ENCODE measurements at regions not wholly inside any gene's neighbourhood (a gene's known extent, or its start where the extent isn't known, plus 50 kb on each side); places are given as distances from the start of the nearest gene placed in this dataset.

DNA sequence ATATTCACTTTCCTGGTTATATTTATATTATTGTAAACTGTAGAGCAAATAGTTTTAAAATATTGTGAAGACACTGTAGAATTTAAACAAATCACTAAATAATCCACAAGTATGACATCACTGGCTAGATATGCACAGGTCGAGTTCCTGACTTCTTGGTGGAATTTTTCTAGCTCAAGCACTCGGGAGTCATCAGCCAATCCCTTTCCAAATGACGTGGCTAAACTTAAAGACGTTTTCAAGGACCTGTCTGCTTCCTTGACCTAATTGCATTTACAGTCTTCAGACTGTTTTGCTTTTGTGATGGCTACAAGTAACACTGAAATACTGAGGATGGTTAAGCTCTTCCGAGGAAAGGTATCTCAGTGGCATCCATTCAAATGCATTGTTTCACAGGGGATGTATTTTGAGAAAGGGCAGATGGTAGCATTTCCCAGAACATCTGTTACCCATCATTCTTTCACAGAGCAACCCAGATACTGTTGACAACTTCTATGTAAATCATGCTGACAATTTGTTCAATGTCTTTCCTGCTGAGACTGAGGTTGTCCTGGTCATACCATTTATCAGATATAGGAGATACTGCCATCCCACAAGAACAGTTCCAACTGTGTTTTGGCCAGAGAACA, 262.8 kb downstream of the CDH10 start:
- no peaks in the 10 kb centered on the region for H3K36me3 Mint-ChIP-seq
- H3K9me3 Mint-ChIP-seq, result peaks cover 13% of the 10 kb centered on the region
- no peak for DNase-seq
- ChIA-PET POLR2A (no interaction called here), CTCF (no interaction called here)
- no peak overlapping the region for H3K27ac Mint-ChIP-seq
- H3K4me1 Mint-ChIP-seq (ENCODE audit: low read depth), result no peaks in the 10 kb centered on the region
- no peaks in the 10 kb centered on the region for H3K27me3 Mint-ChIP-seq
- no peak overlapping the region for H3K4me3 Mint-ChIP-seq
- intact Hi-C loops (cut with micrococcal nuclease), result no loop called here

DNA sequence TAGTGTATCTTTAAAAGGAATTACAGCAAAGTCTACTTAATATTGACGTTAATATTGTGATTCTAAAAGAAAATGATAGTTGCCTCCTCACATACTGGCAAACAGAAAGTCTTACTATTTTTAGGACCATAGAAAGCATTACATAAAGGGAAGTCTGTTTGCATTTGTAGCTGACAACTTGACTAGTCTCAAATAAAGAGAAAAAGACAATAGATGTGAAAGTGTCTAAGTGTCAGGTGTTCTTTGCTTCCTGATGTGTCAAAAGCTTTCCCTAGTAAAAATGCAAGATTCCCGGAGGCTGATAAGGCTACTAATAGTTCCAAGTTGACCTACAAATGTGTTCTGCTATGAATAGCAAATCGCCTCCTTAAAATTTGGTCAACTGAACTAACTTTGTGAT, 259.7 kb downstream of the CDH10 start:
- Mint-ChIP-seq H3K36me3 (no peaks in the 10 kb centered on the region), H3K9me3 (peaks cover 12% of the 10 kb centered on the region), H3K4me1 (ENCODE audit: low read depth) (no peaks in the 10 kb centered on the region), H3K4me3 (no peak overlapping the region), H3K27ac (no peak overlapping the region), H3K27me3 (no peaks in the 10 kb centered on the region)
- CTCF ChIA-PET, result no interaction called here
- intact Hi-C loops (cut with micrococcal nuclease), result no loop called here
- POLR2A ChIA-PET, result no interaction called here
- no peak for DNase-seq

DNA sequence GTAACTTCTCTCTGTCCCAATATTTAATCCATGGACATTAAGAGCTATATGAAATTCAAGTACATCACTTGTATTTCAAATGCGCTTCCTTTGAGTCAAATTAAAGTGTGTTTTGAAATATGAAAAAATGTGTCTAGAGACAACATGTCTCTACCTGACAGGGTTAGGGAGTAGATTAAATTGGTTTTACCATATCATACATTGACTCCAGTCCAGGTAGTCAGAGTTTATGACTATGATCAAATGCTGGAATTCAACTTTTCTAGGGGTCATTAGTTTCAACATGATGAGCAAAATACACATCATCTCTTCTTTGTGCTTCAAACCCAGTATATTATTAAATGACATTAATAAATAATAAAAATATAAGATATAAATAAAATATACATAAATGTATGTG, 259.2 kb downstream of the CDH10 start:
- no peak overlapping the region for H3K27ac Mint-ChIP-seq
- H3K4me1 Mint-ChIP-seq (ENCODE audit: low read depth), result no peaks in the 10 kb centered on the region

DNA sequence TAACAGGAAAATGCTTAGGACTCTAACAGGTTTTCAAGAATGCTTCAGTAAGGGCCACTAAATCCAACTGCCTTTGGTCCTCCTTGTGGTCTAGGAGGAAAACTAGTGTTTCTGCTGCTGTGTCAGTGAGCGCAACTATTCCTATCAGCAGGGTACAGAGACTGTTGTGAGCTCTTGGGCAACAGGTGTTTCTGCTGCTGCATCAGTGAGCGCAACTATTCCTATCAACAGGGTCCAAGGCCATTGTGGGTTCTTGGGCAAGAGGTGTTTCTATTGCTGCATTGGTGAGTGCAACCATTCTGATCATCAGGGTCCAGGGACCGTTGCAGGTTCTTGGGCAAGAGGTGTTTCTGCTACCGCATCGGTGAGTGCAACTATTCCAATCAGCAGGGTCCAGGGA, 256.3 kb downstream of the CDH10 start:
- H3K4me1 Mint-ChIP-seq (ENCODE audit: low read depth), result no peaks in the 10 kb centered on the region
- no peak overlapping the region for H3K27ac Mint-ChIP-seq
- H3K36me3 Mint-ChIP-seq, result no peaks in the 10 kb centered on the region
- ChIA-PET CTCF (no interaction called here), POLR2A (no interaction called here)
- H3K4me3 Mint-ChIP-seq, result no peak overlapping the region
- peaks cover 13% of the 10 kb centered on the region for H3K9me3 Mint-ChIP-seq
- intact Hi-C loops (cut with micrococcal nuclease), result no loop called here
- no peaks in the 10 kb centered on the region for H3K27me3 Mint-ChIP-seq
- no peak for DNase-seq

More for the DNA sequence above, 259.2 kb downstream of the CDH10 start:
- Mint-ChIP-seq H3K4me3 (no peak overlapping the region), H3K9me3 (peaks cover 12% of the 10 kb centered on the region), H3K27me3 (no peaks in the 10 kb centered on the region), H3K36me3 (no peaks in the 10 kb centered on the region)
- intact Hi-C loops (cut with micrococcal nuclease), result no loop called here
- ChIA-PET CTCF (no interaction called here), POLR2A (no interaction called here)
- no peak for DNase-seq

DNA sequence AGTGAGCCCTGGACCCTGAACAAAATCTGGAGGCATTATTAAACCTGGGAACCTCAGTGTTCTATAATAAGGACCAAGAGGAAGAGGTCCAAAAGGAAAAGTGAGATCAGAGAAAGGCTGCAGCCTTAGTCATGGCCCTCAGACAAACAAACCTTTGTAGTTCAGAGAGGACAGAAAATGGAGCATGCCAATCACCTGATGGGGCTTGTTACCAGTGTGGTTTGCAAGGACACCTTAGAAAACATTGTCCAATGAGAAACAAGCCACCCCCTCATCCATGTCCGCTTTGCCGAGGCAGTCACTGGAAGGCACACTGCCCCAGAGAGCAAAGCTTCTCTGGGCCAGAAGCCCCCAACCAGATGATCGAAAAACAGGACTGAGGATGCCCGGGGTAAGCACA, 254.8 kb downstream of the CDH10 start:
- intact Hi-C loops (cut with micrococcal nuclease), result no loop called here
- Mint-ChIP-seq H3K9me3 (peaks cover 20% of the 10 kb centered on the region), H3K4me3 (no peak overlapping the region), H3K27ac (no peak overlapping the region), H3K4me1 (ENCODE audit: low read depth) (no peaks in the 10 kb centered on the region), H3K36me3 (no peaks in the 10 kb centered on the region), H3K27me3 (no peaks in the 10 kb centered on the region)
- ChIA-PET CTCF (no interaction called here), POLR2A (no interaction called here)
- no peak for DNase-seq

DNA sequence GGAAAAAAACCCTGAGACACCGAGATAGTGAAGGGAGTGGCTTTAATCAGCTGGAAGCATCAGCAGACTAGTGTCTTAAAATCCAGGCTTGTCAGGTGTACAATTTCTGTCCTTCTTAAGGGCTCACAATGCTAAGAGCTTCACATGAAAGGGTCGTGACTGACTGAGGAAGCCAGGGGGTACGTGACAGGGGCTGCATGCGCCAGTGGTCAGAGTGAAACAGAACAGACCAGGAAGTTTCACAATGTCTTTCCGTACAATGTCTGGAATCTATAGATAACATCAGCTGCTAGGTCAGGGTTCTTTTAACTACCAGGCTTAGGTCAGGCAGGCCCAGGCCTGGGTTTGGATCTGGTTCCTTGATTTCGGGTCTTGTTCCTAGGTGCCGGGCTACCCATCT, 253.0 kb downstream of the CDH10 start:
- intact Hi-C loops (cut with micrococcal nuclease), result no loop called here
- ChIA-PET CTCF (no interaction called here), POLR2A (no interaction called here)
- DNase-seq, result no peak
- Mint-ChIP-seq H3K27me3 (no peaks in the 10 kb centered on the region), H3K9me3 (peaks cover 19% of the 10 kb centered on the region), H3K36me3 (no peaks in the 10 kb centered on the region), H3K27ac (no peak overlapping the region), H3K4me3 (no peak overlapping the region), H3K4me1 (ENCODE audit: low read depth) (no peaks in the 10 kb centered on the region)

DNA sequence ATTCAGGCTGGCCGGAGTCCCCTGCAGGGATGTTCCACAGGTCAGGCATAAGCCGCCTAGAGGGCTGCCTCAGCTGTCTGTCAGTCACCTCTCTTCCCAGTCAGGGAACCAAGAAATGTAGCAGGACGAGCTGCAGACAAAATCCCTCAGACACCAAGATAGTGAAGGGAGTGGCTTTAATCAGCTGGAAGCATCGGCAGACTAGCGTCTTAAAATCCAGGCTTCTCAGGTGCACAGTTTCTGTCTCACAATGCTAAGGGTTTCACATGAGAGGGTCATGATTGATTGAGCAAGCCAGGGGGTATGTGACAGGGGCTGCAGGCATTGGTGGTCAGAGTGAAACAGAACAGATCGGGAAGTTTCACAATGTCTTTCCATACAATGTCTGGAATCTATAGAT, 247.2 kb downstream of the CDH10 start:
- Mint-ChIP-seq H3K36me3 (no peaks in the 10 kb centered on the region), H3K4me1 (ENCODE audit: low read depth) (no peaks in the 10 kb centered on the region), H3K27me3 (no peaks in the 10 kb centered on the region), H3K9me3 (peaks cover 51% of the 10 kb centered on the region), H3K4me3 (no peak overlapping the region), H3K27ac (no peak overlapping the region)
- POLR2A ChIA-PET, result no interaction called here
- CTCF ChIA-PET, result no interaction called here
- intact Hi-C loops (cut with micrococcal nuclease), result no loop called here
- DNase-seq, result no peak

DNA sequence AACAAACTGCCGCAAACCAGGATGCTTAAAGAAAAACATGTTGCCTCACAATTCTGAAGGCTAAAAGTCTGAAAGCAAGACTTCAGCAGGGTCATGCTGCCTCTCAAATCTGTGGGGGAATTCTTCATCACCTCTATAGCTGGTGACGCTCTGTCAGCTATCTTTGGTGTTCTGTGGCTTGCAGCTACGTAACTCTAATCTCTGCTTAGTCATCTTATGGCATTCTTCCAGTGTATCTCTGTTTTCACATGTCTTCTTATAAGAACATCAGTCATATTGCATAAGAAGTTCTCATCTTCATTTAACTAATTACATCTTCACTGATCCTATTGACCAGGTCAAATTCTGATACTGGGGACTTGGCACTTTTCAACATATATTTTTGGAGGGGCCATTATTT, 243.0 kb downstream of the CDH10 start:
- peaks cover 39% of the 10 kb centered on the region for H3K9me3 Mint-ChIP-seq
- ChIA-PET CTCF (no interaction called here), POLR2A (no interaction called here)
- H3K27ac Mint-ChIP-seq, result no peak overlapping the region
- H3K4me1 Mint-ChIP-seq (ENCODE audit: low read depth), result no peaks in the 10 kb centered on the region
- no peaks in the 10 kb centered on the region for H3K36me3 Mint-ChIP-seq
- no peak overlapping the region for H3K4me3 Mint-ChIP-seq
- no peaks in the 10 kb centered on the region for H3K27me3 Mint-ChIP-seq
- intact Hi-C loops (cut with micrococcal nuclease), result no loop called here
- no peak for DNase-seq

DNA sequence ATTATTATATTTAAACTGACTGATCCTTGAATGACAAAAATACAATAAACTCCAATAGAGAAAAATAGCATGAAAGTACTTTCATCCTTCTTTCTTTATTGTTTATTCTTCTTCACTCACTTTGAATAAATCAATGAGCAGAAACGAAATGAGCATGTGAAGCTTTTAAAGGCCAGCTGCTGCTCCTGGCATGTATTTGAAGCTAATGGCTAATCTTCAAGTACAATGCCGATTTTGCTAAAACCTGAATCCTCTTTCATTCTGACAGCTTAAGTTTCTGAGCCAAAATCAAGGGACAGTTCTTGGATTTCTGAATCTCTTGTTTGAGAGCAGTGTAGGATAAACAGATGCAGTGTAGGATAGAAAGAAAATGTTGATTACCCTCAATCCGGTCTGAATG, 237.3 kb downstream of the CDH10 start:
- Mint-ChIP-seq H3K36me3 (no peaks in the 10 kb centered on the region), H3K9me3 (peaks cover 5% of the 10 kb centered on the region), H3K27me3 (no peaks in the 10 kb centered on the region), H3K4me3 (no peak overlapping the region), H3K27ac (no peak overlapping the region), H3K4me1 (ENCODE audit: low read depth) (no peaks in the 10 kb centered on the region)
- ChIA-PET POLR2A (no interaction called here), CTCF (no interaction called here)
- no peak for DNase-seq
- intact Hi-C loops (cut with micrococcal nuclease), result no loop called here

DNA sequence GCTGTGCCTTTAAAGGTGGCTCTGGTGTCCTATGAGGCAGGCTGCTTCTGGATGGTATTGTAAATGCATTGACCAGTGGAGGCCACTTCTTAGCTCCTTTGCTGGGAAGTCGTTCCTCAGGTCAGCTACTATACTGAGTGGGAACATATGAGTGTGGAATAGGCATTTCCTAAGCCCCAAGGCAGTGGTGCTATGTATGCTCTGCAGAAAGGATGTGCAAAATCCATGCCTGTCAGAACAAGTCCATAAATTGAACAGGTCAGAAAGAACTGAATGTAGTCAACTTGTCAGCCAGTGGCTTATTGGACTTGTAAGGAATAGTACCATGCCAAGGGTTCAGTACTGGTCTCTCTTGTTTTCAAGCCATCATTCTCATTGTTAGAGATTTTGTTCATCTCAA, 216.4 kb downstream of the CDH10 start:
- POLR2A ChIA-PET, result no interaction called here
- Mint-ChIP-seq H3K4me1 (ENCODE audit: low read depth) (no peaks in the 10 kb centered on the region), H3K27me3 (no peaks in the 10 kb centered on the region), H3K9me3 (peaks cover 15% of the 10 kb centered on the region), H3K27ac (no peak overlapping the region), H3K4me3 (no peak overlapping the region), H3K36me3 (no peaks in the 10 kb centered on the region)
- intact Hi-C loops (cut with micrococcal nuclease), result no loop called here
- DNase-seq, result no peak
- CTCF ChIA-PET, result no interaction called here

DNA sequence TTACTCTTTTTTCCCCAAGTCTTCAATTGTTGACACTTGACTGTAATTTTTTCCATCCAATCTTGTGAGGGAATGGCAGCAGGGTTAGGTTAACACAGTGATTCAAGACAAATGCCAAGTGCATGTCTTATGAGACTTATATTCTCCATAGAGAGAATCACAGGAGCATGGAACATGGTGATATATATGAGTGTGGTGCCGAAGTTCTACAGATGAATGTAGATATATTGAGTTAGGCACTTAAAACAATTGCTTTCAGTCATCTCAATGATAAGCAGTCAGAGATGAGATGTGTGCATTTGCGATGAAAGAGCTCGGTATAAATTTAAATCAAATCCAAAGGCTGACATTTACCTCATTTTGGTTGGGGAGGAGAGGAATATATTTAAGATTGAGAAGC, 211.2 kb downstream of the CDH10 start:
- intact Hi-C loops (cut with micrococcal nuclease), result no loop called here

More for the DNA sequence above, 211.2 kb downstream of the CDH10 start:
- DNase-seq, result no peak
- no peak overlapping the region for H3K27ac Mint-ChIP-seq
- ChIA-PET POLR2A (no interaction called here), CTCF (no interaction called here)
- H3K9me3 Mint-ChIP-seq, result peaks cover 16% of the 10 kb centered on the region
- H3K27me3 Mint-ChIP-seq, result no peaks in the 10 kb centered on the region
- H3K4me1 Mint-ChIP-seq (ENCODE audit: low read depth), result no peaks in the 10 kb centered on the region
- no peaks in the 10 kb centered on the region for H3K36me3 Mint-ChIP-seq
- no peak overlapping the region for H3K4me3 Mint-ChIP-seq

Measured in activated CD4-positive, alpha-beta memory T cell treated with anti-CD3 and anti-CD28 coated beads for 36 hours (primary cell).